ENCODE measurements at regions not wholly inside any gene's neighbourhood (a gene's known extent, or its start where the extent isn't known, plus 50 kb on each side); places are given as distances from the start of the nearest gene placed in this dataset.

- no peaks in the 10 kb centered on the region for H4K20me1 ChIP-seq (ENCODE audit: insufficient read depth)
- H3K9me2 ChIP-seq (ENCODE audit: insufficient read depth, low read length): no peaks in the 10 kb centered on the region
- TF ChIP-seq REST (IDR thresholded peaks at IDR 0.05; ENCODE audit: borderline replicate concordance) (no peak), SMC3 (conservative IDR thresholded peaks at IDR 0.05; ENCODE audit: poor library complexity) (no peak), TAF1 (IDR thresholded peaks at IDR 0.05; ENCODE audit: low read depth) (no peak), RAD21 (conservative IDR thresholded peaks at IDR 0.05) (no peak), EP300 (conservative IDR thresholded peaks at IDR 0.05; ENCODE audit: poor library complexity, severe bottlenecking) (no peak), EZH2 (IDR thresholded peaks at IDR 0.05; ENCODE audit: borderline replicate concordance, insufficient read depth, low read length, poor library complexity, severe bottlenecking) (no peak), POLR2AphosphoS5 (IDR thresholded peaks at IDR 0.05) (no peak), MXI1 (conservative IDR thresholded peaks at IDR 0.05; ENCODE audit: poor library complexity, severe bottlenecking) (no peak), CTCF (IDR thresholded peaks at IDR 0.05; ENCODE audit: poor library complexity, severe bottlenecking) (no peak)
- H3F3A ChIP-seq (ENCODE audit: insufficient read depth, low read length, poor library complexity, severe bottlenecking): no peaks in the 10 kb centered on the region
- H3K9ac ChIP-seq (ENCODE audit: low read length): no peak overlapping the region
- H3K4me2 ChIP-seq (ENCODE audit: low read length): no peak overlapping the region
- no peaks in the 10 kb centered on the region for H3K79me2 ChIP-seq (replicated peaks; ENCODE audit: insufficient read depth, low read length)
- H2AFZ ChIP-seq (ENCODE audit: low read depth, low read length): no peak overlapping the region
- no peaks in the 10 kb centered on the region for H3K27me3 ChIP-seq (ENCODE audit: insufficient read depth, low read depth, low read length)
- H3K36me3 ChIP-seq (ENCODE audit: insufficient read depth, low read length): no peaks in the 10 kb centered on the region
- H3K9me3 ChIP-seq (ENCODE audit: low read length): no peaks in the 10 kb centered on the region
- H3K4me3 ChIP-seq (ENCODE audit: low read length): no peak overlapping the region
- no peak overlapping the region for H3K27ac ChIP-seq (ENCODE audit: low read length)
Observed at GRCh38 chr11:128234143-128234542, 353.2 kb downstream of the ETS1 start.

- H3K9ac ChIP-seq (ENCODE audit: low read length): no peak overlapping the region
- H3K36me3 ChIP-seq (ENCODE audit: insufficient read depth, low read length): no peaks in the 10 kb centered on the region
- H3K27ac ChIP-seq (ENCODE audit: low read length): no peak overlapping the region
- TF ChIP-seq CTCF (IDR thresholded peaks at IDR 0.05; ENCODE audit: poor library complexity, severe bottlenecking) (no peak), MXI1 (conservative IDR thresholded peaks at IDR 0.05; ENCODE audit: poor library complexity, severe bottlenecking) (no peak), REST (IDR thresholded peaks at IDR 0.05; ENCODE audit: borderline replicate concordance) (no peak), EZH2 (IDR thresholded peaks at IDR 0.05; ENCODE audit: borderline replicate concordance, insufficient read depth, low read length, poor library complexity, severe bottlenecking) (no peak), POLR2AphosphoS5 (IDR thresholded peaks at IDR 0.05) (no peak), TAF1 (IDR thresholded peaks at IDR 0.05; ENCODE audit: low read depth) (no peak), SMC3 (conservative IDR thresholded peaks at IDR 0.05; ENCODE audit: poor library complexity) (no peak), EP300 (conservative IDR thresholded peaks at IDR 0.05; ENCODE audit: poor library complexity, severe bottlenecking) (no peak), RAD21 (conservative IDR thresholded peaks at IDR 0.05) (no peak)
- no peak overlapping the region for H3K4me2 ChIP-seq (ENCODE audit: low read length)
- no peaks in the 10 kb centered on the region for H4K20me1 ChIP-seq (ENCODE audit: insufficient read depth)
- H3K9me3 ChIP-seq (ENCODE audit: low read length): no peaks in the 10 kb centered on the region
- no peaks in the 10 kb centered on the region for H3K27me3 ChIP-seq (ENCODE audit: insufficient read depth, low read depth, low read length)
- no peak overlapping the region for H2AFZ ChIP-seq (ENCODE audit: low read depth, low read length)
- no peaks in the 10 kb centered on the region for H3K79me2 ChIP-seq (replicated peaks; ENCODE audit: insufficient read depth, low read length)
- H3K4me3 ChIP-seq (ENCODE audit: low read length): no peak overlapping the region
- H3F3A ChIP-seq (ENCODE audit: insufficient read depth, low read length, poor library complexity, severe bottlenecking): no peaks in the 10 kb centered on the region
- H3K9me2 ChIP-seq (ENCODE audit: insufficient read depth, low read length): no peaks in the 10 kb centered on the region
Observed at GRCh38 chr11:128232588-128232987, 354.8 kb downstream of the ETS1 start.
